GM18867 (cell line): ENCODE measurements at regions not wholly inside any gene's neighbourhood (a gene's known extent, or its start where the extent isn't known, plus 50 kb on each side); places are given as distances from the start of the nearest gene placed in this dataset.
A peak's percentile ranks its signal among the peaks of the same experiment; 100 is the strongest.
"Not testable (repeated sequence)": the region's sequence is repeated elsewhere in the genome, so short reads cannot be mapped to it uniquely, and the experiment has no call there.

ENCODE experiments used
- ATAC-seq: cut with Tn5 transposase; IDR thresholded peaks from one replicate; pipeline ENCODE4 v1.9.1; 2021; ENCODE audit warnings: mild to moderate bottlenecking, moderate library complexity; ENCODE audit not compliant: unreplicated experiment

DNA sequence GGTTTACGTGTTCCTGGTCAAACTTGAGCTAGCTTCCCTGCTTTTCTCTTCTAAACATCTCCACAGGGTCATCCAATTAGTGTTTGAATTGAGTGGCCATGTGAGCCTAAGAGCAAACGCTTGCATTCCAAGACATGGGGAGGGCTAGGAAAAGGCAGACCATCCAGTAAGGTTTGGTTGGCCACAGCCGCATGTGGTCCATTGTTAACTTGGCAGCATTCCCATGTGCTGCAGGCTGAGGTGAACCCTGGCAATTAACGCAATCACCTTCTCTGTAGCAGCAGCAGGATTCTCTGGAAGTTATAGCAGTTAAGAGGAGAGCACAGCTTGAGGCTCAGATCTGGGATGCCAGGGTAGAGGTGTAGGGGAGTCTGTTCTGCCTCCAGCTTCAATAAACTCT lies 502.2 kb upstream of the LMCD1 start:
- ATAC-seq: no peak

DNA sequence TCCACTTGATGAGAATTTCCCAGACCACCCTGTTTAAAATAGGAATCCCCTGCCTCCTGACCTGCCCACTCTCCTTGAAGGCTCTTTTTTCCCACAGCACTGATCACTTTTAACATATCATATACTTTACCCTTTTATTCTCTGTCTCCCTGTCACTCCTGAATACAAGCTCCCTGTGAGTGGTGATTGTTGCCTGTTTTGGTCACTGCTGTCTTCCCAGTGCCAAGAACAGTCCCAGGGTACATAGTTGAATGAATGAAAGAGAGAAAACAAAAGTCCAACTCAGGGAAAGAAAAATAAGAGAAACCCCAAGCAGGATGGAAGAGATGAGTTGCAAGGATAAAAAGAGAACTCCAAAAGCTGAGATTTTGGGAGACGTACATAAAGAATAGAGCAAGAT lies 500.3 kb upstream of the LMCD1 start:
- no peak for ATAC-seq

GRCh38 chr3:8001712-8002111 lies 499.9 kb upstream of the LMCD1 start:
- no peak for ATAC-seq

GRCh38 chr3:8011902-8012301 lies 489.7 kb upstream of the LMCD1 start:
- no peak for ATAC-seq

GRCh38 chr3:8020047-8020841 lies 481.4 kb upstream of the LMCD1 start:
- ATAC-seq: no peak

- ATAC-seq: no peak
Measured at GRCh38 chr3:8027954-8028353, 473.7 kb upstream of the LMCD1 start.

DNA sequence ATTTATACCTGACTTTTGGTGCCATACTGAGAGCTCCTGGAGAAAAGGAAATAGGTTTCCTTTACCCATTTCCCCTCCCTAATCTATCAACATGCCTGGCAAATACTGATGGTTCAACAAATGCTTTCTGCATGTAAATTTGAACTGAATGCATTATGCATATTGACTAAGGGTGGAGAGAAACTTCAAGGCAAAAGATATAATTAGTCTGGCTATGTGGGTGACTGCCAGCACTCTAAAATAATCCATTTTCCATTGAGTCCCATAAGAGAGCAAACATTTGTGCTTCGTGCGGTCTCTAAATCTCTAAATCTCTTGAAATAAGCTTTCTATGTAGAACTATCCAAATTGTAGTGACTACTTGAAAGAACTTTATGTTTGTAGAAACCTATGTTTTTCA lies 451.3 kb upstream of the LMCD1 start:
- ATAC-seq: no peak

DNA sequence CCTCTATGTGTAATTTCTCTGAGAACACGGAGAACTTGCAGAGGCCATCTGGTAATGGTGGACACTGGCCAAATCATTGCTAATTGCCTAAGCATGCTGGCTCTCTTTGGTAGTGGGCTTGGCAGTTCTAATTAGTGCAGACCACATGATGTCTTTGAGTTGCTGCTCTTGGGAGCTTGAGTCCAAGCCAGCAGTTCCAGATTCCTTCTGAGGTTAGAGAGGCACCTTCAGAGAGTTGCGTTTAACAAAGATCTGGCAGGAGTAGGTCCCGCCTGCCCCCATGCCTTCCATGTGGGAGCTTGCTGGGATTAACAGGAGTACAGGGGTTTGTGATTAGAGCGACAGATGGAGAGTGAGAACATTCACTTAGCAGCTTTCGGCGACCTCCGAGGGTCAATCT lies 449.0 kb upstream of the LMCD1 start:
- no peak for ATAC-seq

GRCh38 chr3:8068135-8068534 lies 433.5 kb upstream of the LMCD1 start:
- not testable (repeated sequence) for ATAC-seq

DNA sequence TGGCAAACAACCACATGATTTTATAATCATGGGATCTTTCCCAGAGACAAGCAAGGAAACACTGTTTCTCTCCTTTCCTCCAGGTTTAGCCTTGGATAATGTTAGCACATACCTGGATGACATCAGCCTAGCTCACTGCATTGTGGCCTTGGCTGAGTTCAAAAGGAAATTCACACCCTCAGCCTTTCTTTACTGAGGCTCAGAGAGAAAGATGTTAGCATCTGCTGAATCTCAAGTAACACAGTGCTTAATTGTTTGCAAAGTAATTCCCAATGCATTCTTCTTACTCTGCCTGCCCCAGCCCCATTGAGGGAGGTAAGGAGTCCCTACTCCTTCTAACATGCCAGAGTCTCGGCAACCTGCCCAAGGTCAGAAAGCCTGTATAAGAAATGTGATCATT lies 432.2 kb upstream of the LMCD1 start:
- no peak for ATAC-seq

DNA sequence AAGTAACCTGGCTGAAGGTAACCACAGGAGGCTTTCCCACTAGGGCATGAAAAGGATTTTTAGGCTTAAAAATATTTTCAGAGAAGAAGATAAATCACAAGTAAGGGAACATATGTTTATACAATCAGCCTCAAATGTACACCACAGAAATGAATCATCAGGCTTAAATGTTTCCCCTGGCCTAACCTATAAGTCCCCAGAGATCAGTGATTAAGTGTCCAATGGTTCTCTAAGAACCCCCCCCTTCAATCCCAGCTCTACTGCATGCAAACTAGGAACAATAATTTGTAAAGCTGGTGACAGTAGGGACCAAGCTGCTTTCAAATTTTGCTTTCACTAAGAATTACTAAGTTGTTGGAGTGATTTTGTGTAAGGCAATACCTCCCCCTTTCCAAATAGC lies 431.6 kb upstream of the LMCD1 start:
- ATAC-seq: no peak

DNA sequence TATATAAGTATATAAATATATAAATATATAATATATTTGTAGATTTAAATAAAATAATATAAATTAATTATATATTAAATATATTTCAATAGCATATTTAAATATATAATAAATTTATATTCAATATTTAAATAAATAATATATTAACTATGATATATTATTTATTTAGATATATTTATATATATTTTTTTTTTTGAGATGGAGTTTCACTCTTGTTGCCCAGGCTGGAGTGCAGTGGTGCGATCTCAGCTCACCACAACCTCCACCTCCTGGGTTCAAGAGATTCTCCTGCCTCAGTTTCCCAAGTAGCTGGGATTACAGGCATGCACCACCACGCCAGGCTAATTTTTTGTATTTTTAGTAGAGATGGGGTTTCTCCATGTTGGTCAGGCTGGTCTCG lies 426.9 kb upstream of the LMCD1 start:
- not testable (repeated sequence) for ATAC-seq

- no peak for ATAC-seq
Measured at GRCh38 chr3:8077126-8077525, 424.5 kb upstream of the LMCD1 start.

- ATAC-seq: no peak
Measured at GRCh38 chr3:8080464-8080863, 421.2 kb upstream of the LMCD1 start.

- ATAC-seq: no peak
Measured at GRCh38 chr3:8085498-8085897, 416.1 kb upstream of the LMCD1 start.

DNA sequence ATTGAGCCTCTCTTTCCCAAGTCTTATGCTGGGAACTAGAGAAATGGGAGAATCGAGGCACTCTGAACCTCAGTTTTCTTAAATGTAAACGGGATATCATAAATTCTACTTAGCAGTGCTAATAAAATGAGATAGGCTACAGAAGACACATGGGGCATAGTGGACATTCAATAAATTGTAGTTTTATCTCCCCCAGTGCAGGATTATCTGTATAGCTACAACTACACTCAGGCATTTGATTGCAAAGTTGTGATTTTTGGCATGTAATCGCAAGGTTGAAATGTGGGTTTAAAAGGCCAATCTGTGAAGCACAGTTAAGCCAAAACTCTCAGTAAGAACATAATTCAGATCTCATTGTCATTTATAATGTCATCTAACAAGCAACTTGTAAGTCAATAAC lies 413.7 kb upstream of the LMCD1 start:
- no peak for ATAC-seq

DNA sequence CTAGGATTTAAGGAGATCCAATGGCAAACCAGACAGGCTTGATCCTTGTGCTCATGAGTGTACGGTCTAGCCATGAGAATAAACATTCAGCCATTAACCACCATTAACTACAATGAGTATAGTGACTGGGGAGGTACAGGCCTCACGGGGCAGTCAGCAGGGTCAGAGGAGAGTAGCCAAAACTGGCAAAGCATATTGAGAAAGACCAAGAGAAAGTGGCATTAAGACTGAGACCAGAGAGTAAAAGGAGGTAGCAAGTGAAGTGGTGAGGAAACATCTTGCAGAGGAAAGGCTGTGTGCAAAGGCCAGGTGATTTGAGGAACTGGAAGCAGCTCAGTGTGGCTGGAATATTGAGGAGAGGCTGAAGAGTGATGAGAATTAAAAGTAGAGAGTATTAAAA lies 407.2 kb upstream of the LMCD1 start:
- ATAC-seq: no peak

GRCh38 chr3:8095724-8096123 lies 405.9 kb upstream of the LMCD1 start:
- ATAC-seq: no peak

GRCh38 chr3:8097690-8098089 lies 403.9 kb upstream of the LMCD1 start:
- no peak for ATAC-seq

- ATAC-seq: peak; percentile 69
Measured at GRCh38 chr3:8103954-8104353, 397.7 kb upstream of the LMCD1 start.

GRCh38 chr3:8106921-8107320 lies 394.7 kb upstream of the LMCD1 start:
- no peak for ATAC-seq

GRCh38 chr3:8110966-8111798 lies 390.4 kb upstream of the LMCD1 start:
- peak; percentile 100 for ATAC-seq
